ENCODE measurements at regions not wholly inside any gene's neighbourhood (a gene's known extent, or its start where the extent isn't known, plus 50 kb on each side); places are given as distances from the start of the nearest gene placed in this dataset.

DNA sequence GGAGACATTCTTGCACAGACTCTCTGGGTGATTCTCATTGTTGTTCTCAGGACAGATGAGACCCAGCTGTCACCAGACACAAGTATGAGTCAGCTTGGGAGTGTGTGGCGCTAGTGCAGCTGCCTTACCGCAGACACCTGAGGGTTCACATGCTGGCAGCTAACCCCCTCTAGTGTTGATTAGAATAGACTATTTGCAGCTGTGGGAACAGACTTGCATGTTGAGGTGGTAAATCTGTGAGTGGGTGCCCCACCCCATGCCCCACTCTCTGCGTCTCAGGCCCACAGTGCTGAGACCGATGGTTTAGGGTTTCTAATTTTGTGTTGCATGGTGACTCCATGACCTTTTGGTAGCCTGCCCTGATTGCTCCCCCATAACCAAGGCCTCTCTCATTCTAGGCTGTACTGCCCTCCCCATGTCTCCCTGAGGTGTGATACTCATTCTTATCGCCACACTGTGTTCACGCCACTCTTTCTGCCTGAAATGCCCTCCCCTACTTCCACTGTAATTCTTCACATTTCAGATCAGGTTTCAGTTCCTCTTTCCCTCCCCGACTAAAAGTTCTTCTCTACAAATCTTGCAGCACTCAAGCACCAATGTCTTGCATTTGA lies 73.7 kb upstream of the KIRREL3 start:
- no peak for DNase-seq (ENCODE audit: low read depth in 2 of 2)

- DNase-seq (ENCODE audit: low read depth in 2 of 2), result no peak
Measured at GRCh38 chr11:127073621-127074020, 73.1 kb upstream of the KIRREL3 start.

GRCh38 chr11:127071606-127072005 lies 71.0 kb upstream of the KIRREL3 start:
- DNase-seq (ENCODE audit: low read depth in 2 of 2), result no peak

DNA sequence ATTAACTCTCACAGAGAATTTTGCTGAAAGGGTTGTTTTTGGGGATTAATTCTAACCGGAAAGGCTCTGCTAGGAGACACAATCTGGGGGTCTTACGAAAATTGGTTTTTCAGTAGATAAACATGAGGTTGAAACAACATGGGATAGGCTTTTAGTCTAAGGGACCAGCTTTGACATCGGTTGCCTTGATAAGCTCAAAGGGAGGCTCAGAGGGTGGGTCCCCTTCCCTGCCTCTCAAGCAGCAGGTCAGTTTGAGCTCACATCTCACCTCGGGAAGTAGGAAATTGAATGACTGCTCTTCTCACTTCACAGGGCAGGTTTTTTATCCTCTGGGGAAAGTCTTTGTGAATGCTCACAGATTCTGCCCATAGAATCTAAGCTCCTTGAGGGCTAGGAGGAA lies 70.2 kb upstream of the KIRREL3 start:
- DNase-seq (ENCODE audit: low read depth in 2 of 2), result no peak

GRCh38 chr11:127066401-127067090 lies 66.0 kb upstream of the KIRREL3 start:
- DNase-seq (ENCODE audit: low read depth in 2 of 2), result no peak

GRCh38 chr11:127063241-127063640 lies 62.7 kb upstream of the KIRREL3 start:
- DNase-seq (ENCODE audit: low read depth in 2 of 2), result no peak

DNA sequence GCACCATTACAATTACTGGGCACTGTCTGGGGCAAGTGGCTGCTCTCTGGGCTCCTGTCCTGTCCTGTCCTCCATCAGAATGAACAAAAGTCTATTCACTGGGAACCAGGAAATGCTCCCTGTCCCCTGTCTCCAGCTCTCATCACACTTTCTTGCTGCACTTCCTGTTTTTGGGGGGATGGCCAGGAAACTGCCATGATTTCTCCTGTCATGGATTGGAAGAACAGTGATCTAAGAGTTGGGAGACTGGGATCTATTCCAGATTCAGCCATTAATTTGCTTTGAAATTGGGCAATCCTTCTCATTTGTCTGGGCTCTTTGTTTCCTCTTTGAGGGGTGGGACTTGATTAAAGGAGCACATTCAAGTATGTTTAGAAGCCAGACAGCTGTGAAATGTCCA lies 61.4 kb upstream of the KIRREL3 start:
- no peak for DNase-seq (ENCODE audit: low read depth in 2 of 2)

GRCh38 chr11:127059750-127060149 lies 59.2 kb upstream of the KIRREL3 start:
- DNase-seq (ENCODE audit: low read depth in 2 of 2), result no peak

- DNase-seq (ENCODE audit: low read depth in 2 of 2), result no peak
Measured at GRCh38 chr11:127059286-127059685, 58.7 kb upstream of the KIRREL3 start.

DNA sequence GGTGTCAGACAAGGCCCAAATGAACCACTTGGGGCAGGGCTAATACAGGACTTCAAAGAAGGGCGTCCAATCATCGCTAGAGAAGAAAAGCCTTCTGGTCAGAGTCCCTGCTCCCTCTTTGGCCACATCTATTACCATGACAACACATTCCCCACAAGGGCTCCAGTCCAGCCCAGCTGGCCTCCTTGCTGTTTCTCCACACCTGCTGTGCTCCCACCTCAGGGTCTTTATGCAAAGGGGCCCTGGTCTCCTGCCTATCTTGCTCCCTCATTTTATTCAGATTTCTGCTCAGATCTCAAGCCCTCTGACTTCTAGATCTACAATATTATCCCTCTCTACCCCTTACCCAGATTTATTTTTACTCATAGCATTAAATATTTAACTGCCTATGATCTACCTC lies 58.0 kb upstream of the KIRREL3 start:
- DNase-seq (ENCODE audit: low read depth in 2 of 2), result no peak

- no peak for DNase-seq (ENCODE audit: low read depth in 2 of 2)
Measured at GRCh38 chr11:127057126-127057525, 56.6 kb upstream of the KIRREL3 start.

- no peak for DNase-seq (ENCODE audit: low read depth in 2 of 2)
Measured at GRCh38 chr11:127056338-127056971, 55.9 kb upstream of the KIRREL3 start.

GRCh38 chr11:127055236-127055635 lies 54.7 kb upstream of the KIRREL3 start:
- DNase-seq (ENCODE audit: low read depth in 2 of 2), result no peak

DNA sequence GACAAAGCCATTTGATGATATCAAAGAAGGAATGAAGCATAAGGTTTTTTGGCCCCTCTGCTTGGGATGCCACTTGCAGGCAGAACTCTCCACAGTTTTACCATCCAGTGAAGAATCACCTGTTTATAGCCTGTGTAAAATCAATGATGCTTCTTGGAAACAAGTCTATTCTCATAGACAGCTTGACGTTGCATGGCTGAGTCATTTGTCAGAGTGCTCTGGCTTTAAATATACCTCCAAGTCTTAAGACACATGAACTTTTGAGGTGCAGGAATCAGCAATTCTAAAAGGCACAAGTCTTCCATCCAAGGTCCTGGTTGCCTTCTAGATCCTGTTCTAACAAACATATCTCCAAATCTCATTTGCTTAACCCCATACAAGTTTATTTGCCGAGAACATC lies 53.6 kb upstream of the KIRREL3 start:
- DNase-seq (ENCODE audit: low read depth in 2 of 2), result no peak

DNA sequence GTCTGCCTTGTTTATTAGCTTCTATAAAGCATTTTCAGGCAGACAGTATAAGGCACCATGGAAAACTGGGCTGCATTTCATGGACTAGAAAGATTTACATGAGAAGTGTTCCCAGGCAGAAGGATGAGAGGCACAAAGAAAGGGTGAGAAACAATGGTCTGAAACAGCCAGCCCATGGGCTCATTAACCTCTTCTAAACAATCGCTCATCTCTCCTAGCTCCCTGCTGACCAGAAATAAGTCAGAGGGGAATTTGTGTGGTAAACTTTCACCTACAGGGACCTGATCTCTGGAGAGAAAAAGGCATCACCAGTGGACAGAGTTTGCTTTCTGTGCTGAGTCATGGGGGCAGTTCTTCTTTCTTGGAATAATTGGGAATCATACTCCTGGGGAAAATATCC lies 51.8 kb upstream of the KIRREL3 start:
- no peak for DNase-seq (ENCODE audit: low read depth in 2 of 2)
